ENCODE measurements at regions not wholly inside any gene's neighbourhood (a gene's known extent, or its start where the extent isn't known, plus 50 kb on each side); places are given as distances from the start of the nearest gene placed in this dataset.

GRCh38 chr16:86306811-86307513 lies 203.4 kb upstream of the FOXF1 start:
- intact Hi-C loops (cut with DNase I), result no loop called here
- Histone ChIP-seq H3K4me3 (ENCODE audit: low read length) (no peak overlapping the region), H3K27me3 (ENCODE audit: control insufficient read depth, insufficient read depth) (no peaks in the 10 kb centered on the region), H3K4me1 (ENCODE audit: control insufficient read depth, insufficient read depth, low read length) (no peaks in the 10 kb centered on the region), H3K27ac (ENCODE audit: low read length) (no peak overlapping the region), H3K9me3 (ENCODE audit: control insufficient read depth, low read length) (no peaks in the 10 kb centered on the region)
- WGBS, result 58% methylated on average over 9 of the region's 9 CpGs
- ATAC-seq, result no peak
- DNase-seq, result no peak

DNA sequence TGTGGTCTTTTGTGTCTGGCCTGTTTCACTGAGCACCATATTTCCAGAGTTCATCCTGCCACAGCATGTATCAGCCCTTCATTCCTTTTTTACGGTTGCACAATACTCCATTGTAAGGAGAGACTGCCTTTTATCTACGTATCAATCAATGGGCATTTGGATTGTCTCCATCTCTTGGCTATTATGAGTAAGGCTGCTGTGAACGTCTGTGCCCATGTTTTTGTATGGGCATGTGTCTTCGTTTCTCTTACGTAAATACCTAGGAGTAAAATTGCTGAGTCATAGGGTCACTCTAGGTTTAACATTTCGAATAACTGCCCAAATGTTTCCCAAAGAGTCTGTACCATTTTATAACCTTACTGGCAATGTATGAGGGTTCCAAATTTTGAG lies 202.8 kb upstream of the FOXF1 start:
- ATAC-seq (no peak), DNase-seq (no peak)
- WGBS, result 78% methylated on average over 6 of the region's 6 CpGs
- Histone ChIP-seq H3K9me3 (ENCODE audit: control insufficient read depth, low read length) (no peaks in the 10 kb centered on the region), H3K27ac (ENCODE audit: low read length) (no peak overlapping the region), H3K27me3 (ENCODE audit: control insufficient read depth, insufficient read depth) (no peaks in the 10 kb centered on the region), H3K4me1 (ENCODE audit: control insufficient read depth, insufficient read depth, low read length) (no peaks in the 10 kb centered on the region), H3K4me3 (ENCODE audit: low read length) (no peak overlapping the region)
- intact Hi-C loops (cut with DNase I), result no loop called here

GRCh38 chr16:86308514-86308913 lies 201.8 kb upstream of the FOXF1 start:
- no peak overlapping the region for H3K4me3 ChIP-seq (ENCODE audit: low read length)
- no peak for DNase-seq
- H3K9me3 ChIP-seq (ENCODE audit: control insufficient read depth, low read length), result no peaks in the 10 kb centered on the region
- H3K27ac ChIP-seq (ENCODE audit: low read length), result no peak overlapping the region
- no peak for ATAC-seq
- no peaks in the 10 kb centered on the region for H3K27me3 ChIP-seq (ENCODE audit: control insufficient read depth, insufficient read depth)
- intact Hi-C loops (cut with DNase I), result no loop called here
- H3K4me1 ChIP-seq (ENCODE audit: control insufficient read depth, insufficient read depth, low read length), result no peaks in the 10 kb centered on the region
- WGBS, result 83% methylated on average over 10 of the region's 10 CpGs

DNA sequence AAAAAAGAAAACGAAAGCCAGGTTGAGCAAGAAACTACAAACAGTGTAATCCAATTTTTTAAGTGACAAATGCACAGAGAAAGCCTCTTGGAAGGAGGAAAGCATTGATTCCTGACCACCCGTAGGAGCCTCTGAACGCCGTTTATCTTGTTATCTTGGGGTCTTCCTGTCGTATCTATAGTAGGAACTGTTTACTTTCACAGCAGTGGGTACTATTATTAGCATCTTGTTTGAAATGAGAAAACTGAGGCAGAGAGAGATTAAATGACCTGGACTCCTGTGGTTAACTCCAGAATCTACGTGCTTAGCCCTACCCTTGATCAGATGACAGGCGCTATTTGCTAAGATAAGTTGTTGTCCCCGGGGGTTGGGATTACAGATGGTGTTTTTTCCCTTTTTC lies 196.7 kb upstream of the FOXF1 start:
- 19% methylated on average over 8 of the region's 8 CpGs for WGBS
- Histone ChIP-seq H3K27ac (ENCODE audit: low read length) (no peak overlapping the region), H3K9me3 (ENCODE audit: control insufficient read depth, low read length) (no peaks in the 10 kb centered on the region), H3K4me3 (ENCODE audit: low read length) (no peak overlapping the region), H3K4me1 (ENCODE audit: control insufficient read depth, insufficient read depth, low read length) (no peaks in the 10 kb centered on the region), H3K27me3 (ENCODE audit: control insufficient read depth, insufficient read depth) (no peaks in the 10 kb centered on the region)
- intact Hi-C loops (cut with DNase I), result no loop called here
- ATAC-seq, result no peak
- DNase-seq, result no peak

- H3K27ac ChIP-seq (ENCODE audit: low read length), result no peak overlapping the region
- intact Hi-C loops (cut with DNase I), result no loop called here
- H3K4me1 ChIP-seq (ENCODE audit: control insufficient read depth, insufficient read depth, low read length), result no peaks in the 10 kb centered on the region
- no peak overlapping the region for H3K4me3 ChIP-seq (ENCODE audit: low read length)
- DNase-seq, result no peak
- no peaks in the 10 kb centered on the region for H3K9me3 ChIP-seq (ENCODE audit: control insufficient read depth, low read length)
- H3K27me3 ChIP-seq (ENCODE audit: control insufficient read depth, insufficient read depth), result no peaks in the 10 kb centered on the region
- no peak for ATAC-seq
- WGBS, result 60% methylated on average over 15 of the region's 15 CpGs
These were observed 195.8 kb upstream of the FOXF1 start for GRCh38 chr16:86314402-86315025.

DNA sequence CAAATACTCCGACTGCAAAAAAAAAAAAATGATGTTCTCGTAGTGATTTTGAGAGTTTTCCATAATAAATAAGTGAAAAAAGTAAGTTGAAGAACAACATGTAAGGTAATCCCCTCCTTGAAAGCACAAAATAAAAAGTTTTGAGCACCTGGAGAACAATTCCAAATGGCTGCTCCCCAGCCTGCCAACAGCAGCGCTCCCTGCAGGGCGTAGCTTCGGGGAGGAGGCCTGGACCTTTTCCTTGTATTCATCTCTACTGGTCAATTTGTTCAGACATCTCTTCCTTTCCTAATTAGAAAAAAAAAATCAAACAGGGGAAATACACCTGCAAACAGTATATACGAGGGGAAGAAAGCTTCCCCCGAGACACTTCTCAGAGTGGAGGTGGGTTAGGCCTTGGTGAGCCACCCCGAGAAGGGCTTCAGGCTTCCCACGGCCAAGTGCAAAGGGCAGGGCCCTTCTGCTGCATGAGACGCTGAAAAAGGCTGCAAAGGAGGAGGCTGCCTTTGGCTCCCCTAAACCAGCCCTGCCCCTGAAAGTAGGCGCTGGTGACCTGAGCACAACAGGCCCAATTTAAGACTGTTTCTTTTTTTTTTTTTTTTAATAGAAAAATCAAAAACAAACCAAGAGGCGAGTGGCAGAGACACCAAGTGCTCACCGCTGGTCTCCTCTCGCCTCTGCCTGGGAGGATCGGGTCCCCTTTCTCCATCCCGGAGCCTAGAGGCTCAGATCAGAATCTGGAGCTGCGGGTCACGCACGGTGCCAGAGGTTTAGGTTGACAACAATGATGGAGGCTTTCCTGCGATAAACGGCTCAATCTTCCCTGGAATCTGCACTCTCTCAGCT lies 193.1 kb upstream of the FOXF1 start:
- no peak for ATAC-seq
- intact Hi-C loops (cut with DNase I), result no loop called here
- Histone ChIP-seq H3K9me3 (ENCODE audit: control insufficient read depth, low read length) (no peaks in the 10 kb centered on the region), H3K27ac (ENCODE audit: low read length) (no peak overlapping the region), H3K27me3 (ENCODE audit: control insufficient read depth, insufficient read depth) (no peaks in the 10 kb centered on the region), H3K4me1 (ENCODE audit: control insufficient read depth, insufficient read depth, low read length) (no peaks in the 10 kb centered on the region), H3K4me3 (ENCODE audit: low read length) (no peak overlapping the region)
- DNase-seq, result no peak
- WGBS, result 84% methylated on average over 21 of the region's 21 CpGs

DNA sequence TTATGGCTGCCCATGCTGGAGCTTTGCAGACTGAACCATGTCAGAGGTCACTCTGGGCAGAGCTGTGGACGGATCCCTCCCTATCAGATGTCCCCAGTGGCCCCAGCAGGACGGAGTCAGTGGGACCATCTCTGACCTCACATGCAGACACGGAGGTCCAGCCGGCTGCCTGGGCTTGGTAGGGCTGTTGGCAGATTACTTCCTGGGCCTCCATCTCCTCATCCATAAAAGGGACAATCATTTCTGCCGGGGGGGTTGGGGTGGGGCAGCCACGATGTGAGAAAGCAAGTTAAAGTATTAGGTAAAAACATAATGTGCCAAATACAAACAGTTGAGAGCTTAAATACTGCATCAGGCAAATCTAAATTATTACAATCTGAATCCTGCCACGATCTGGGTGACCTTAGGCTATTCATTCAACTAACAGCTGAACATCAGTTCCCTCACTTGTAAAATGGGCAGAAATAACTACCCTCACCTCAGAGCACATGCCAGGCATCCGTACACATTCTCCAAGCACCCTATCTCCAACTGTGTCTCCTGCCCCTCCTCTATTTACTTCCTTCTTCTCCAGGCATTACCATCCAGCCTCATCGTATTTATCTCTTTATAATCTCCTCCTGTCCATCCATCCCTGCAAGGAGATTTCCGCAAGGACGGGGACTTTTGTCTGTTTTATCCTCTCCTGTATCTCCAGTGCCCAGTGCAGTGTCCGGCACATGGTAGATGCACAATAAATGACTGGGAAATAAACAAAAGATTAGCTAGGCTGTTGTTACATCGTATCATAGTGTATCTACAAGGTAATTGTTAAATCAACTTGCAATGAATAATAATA lies 192.3 kb upstream of the FOXF1 start:
- no peaks in the 10 kb centered on the region for H3K4me1 ChIP-seq (ENCODE audit: control insufficient read depth, insufficient read depth, low read length)
- DNase-seq (no peak), ATAC-seq (no peak)
- H3K27ac ChIP-seq (ENCODE audit: low read length), result no peak overlapping the region
- 67% methylated on average over 13 of the region's 13 CpGs for WGBS
- H3K9me3 ChIP-seq (ENCODE audit: control insufficient read depth, low read length), result no peaks in the 10 kb centered on the region
- H3K27me3 ChIP-seq (ENCODE audit: control insufficient read depth, insufficient read depth), result no peaks in the 10 kb centered on the region
- no peak overlapping the region for H3K4me3 ChIP-seq (ENCODE audit: low read length)
- intact Hi-C loops (cut with DNase I), result no loop called here

- 65% methylated on average over 13 of the region's 13 CpGs for WGBS
These were observed 190.6 kb upstream of the FOXF1 start for GRCh38 chr16:86319585-86320236.

DNA sequence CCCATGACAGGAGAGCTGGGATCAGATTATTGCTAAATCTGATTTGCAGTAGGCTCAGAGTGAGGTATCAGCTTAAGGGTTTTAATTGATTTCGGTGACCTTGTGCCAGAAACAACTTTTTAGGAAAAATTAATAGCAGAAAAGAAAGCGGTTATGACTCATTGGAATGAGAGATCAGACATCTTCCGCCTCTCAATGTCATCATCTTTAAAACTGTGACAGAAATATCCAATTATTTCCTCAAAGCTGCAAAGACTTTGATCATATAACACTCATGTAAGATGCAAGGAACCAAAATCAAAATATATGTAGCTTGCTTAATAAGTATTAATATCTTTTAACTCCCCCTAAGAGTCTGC lies 190.1 kb upstream of the FOXF1 start:
- ATAC-seq (no peak), DNase-seq (no peak)
- no peaks in the 10 kb centered on the region for H3K9me3 ChIP-seq (ENCODE audit: control insufficient read depth, low read length)
- no peaks in the 10 kb centered on the region for H3K4me1 ChIP-seq (ENCODE audit: control insufficient read depth, insufficient read depth, low read length)
- no peak overlapping the region for H3K27ac ChIP-seq (ENCODE audit: low read length)
- 88% methylated on average over 3 of the region's 3 CpGs for WGBS
- intact Hi-C loops (cut with DNase I), result no loop called here
- no peaks in the 10 kb centered on the region for H3K27me3 ChIP-seq (ENCODE audit: control insufficient read depth, insufficient read depth)
- no peak overlapping the region for H3K4me3 ChIP-seq (ENCODE audit: low read length)

More at GRCh38 chr16:86319585-86320236, 190.6 kb upstream of the FOXF1 start:
- Histone ChIP-seq H3K27me3 (ENCODE audit: control insufficient read depth, insufficient read depth) (no peaks in the 10 kb centered on the region), H3K27ac (ENCODE audit: low read length) (no peak overlapping the region), H3K4me3 (ENCODE audit: low read length) (no peak overlapping the region), H3K9me3 (ENCODE audit: control insufficient read depth, low read length) (no peaks in the 10 kb centered on the region), H3K4me1 (ENCODE audit: control insufficient read depth, insufficient read depth, low read length) (no peaks in the 10 kb centered on the region)
- intact Hi-C loops (cut with DNase I), result no loop called here
- ATAC-seq, result no peak
- no peak for DNase-seq

GRCh38 chr16:86321491-86321890 lies 188.8 kb upstream of the FOXF1 start:
- H3K4me3 ChIP-seq (ENCODE audit: low read length), result no peak overlapping the region
- intact Hi-C loops (cut with DNase I), result no loop called here
- no peaks in the 10 kb centered on the region for H3K4me1 ChIP-seq (ENCODE audit: control insufficient read depth, insufficient read depth, low read length)
- DNase-seq (no peak), ATAC-seq (no peak)
- no peak overlapping the region for H3K27ac ChIP-seq (ENCODE audit: low read length)
- peaks cover 3% of the 10 kb centered on the region for H3K9me3 ChIP-seq (ENCODE audit: control insufficient read depth, low read length)
- H3K27me3 ChIP-seq (ENCODE audit: control insufficient read depth, insufficient read depth), result no peaks in the 10 kb centered on the region
- WGBS, result 85% methylated on average over 9 of the region's 9 CpGs

Measured in right cardiac atrium (tissue), 5 donors.